ENCODE measurements at regions not wholly inside any gene's neighbourhood (a gene's known extent, or its start where the extent isn't known, plus 50 kb on each side); places are given as distances from the start of the nearest gene placed in this dataset.

- TF ChIP-seq ZBTB33 (IDR thresholded peaks at IDR 0.05; ENCODE audit: extremely low read depth, insufficient replicate concordance, low read length) (no peak), SRF (IDR thresholded peaks at IDR 0.05; ENCODE audit: low read depth) (no peak), JUND (IDR thresholded peaks at IDR 0.05) (no peak), EZH2 (IDR thresholded peaks at IDR 0.05) (no peak), ATF3 (IDR thresholded peaks at IDR 0.05) (no peak), POLR2A (IDR thresholded peaks at IDR 0.05; ENCODE audit: borderline replicate concordance, extremely low read depth, insufficient read depth, insufficient read length) (no peak), SP1 (IDR thresholded peaks at IDR 0.05; ENCODE audit: low read depth) (no peak), ELF1 (IDR thresholded peaks at IDR 0.05; ENCODE audit: borderline replicate concordance, low read depth) (no peak)
These were observed 611.7 kb downstream of the NUF2 start (continued) for GRCh38 chr1:163933437-163933836.

GRCh38 chr1:163935738-163936374, 614.1 kb downstream of the NUF2 start:
- H3K27ac ChIP-seq (ENCODE audit: low read depth, low read length) = no peak overlapping the region
- no peaks in the 10 kb centered on the region for H3K27me3 ChIP-seq (ENCODE audit: insufficient read depth, low read length)
- H3K9me2 ChIP-seq (ENCODE audit: insufficient read depth) = no peaks in the 10 kb centered on the region
- ChIA-PET RAD21 (ENCODE audit: low non-redundant PET in 1 of 2, low total read pairs in 2 of 2, uncharacterized antibody in 2 of 2, unreplicated experiment in 2 of 2) (interaction anchor here in 1 of 2 experiments (0.5 kb wide), 1 partner anchor 35 kb away, joined by 4 read pairs; no protein-coding TSS in a partner anchor), CTCF (no interaction called here), POLR2A (no interaction called here)
- H3K9ac ChIP-seq (ENCODE audit: low read length) = no peak overlapping the region
- H4K20me1 ChIP-seq (ENCODE audit: insufficient read depth) = no peaks in the 10 kb centered on the region
- H3K79me2 ChIP-seq (ENCODE audit: insufficient read depth, low read length) = no peaks in the 10 kb centered on the region
- no peak overlapping the region for H3K4me3 ChIP-seq (replicated peaks in 1 of 2; ENCODE audit: low read depth in 1 of 2, low read length in 2 of 2)
- H3K36me3 ChIP-seq (ENCODE audit: control insufficient read depth in 1 of 2, insufficient read depth in 2 of 2, low read length in 2 of 2) = no peaks in the 10 kb centered on the region
- no peak overlapping the region for H3K4me2 ChIP-seq (ENCODE audit: low read length)
- BruUV-seq (replicated peaks) = no TSS peak
- TF ChIP-seq ZFX (IDR thresholded peaks at IDR 0.05) (no peak), YY1 (IDR thresholded peaks at IDR 0.05; ENCODE audit: extremely low read depth, insufficient replicate concordance, low read depth, low read length) (no peak), ELF1 (IDR thresholded peaks at IDR 0.05; ENCODE audit: borderline replicate concordance, low read depth) (no peak), RAD21 (IDR thresholded peaks at IDR 0.05; ENCODE audit: low read depth) (no peak)
- intact Hi-C loops (cut with micrococcal nuclease) = no loop called here
- no peaks in the 10 kb centered on the region for H3K9me3 ChIP-seq (ENCODE audit: control insufficient read depth in 1 of 2, insufficient read depth in 1 of 2, low read depth in 1 of 2, low read length in 2 of 2)
- no peak overlapping the region for H2AFZ ChIP-seq (ENCODE audit: low read depth, low read length, poor library complexity, severe bottlenecking)
- DNase-seq (ENCODE audit: low read depth, low spot score) (no peak), ATAC-seq (no peak)
- H3K4me1 ChIP-seq (ENCODE audit: control insufficient read depth in 1 of 2, insufficient read depth in 2 of 2, low read length in 2 of 2) = no peaks in the 10 kb centered on the region

Measured in HCT116 (cell line).